ENCODE measurements at regions not wholly inside any gene's neighbourhood (a gene's known extent, or its start where the extent isn't known, plus 50 kb on each side); places are given as distances from the start of the nearest gene placed in this dataset.

- Mint-ChIP-seq H3K27ac (no peak overlapping the region), H3K4me1 (ENCODE audit: unreplicated experiment) (no peaks in the 10 kb centered on the region), H3K9me3 (no peaks in the 10 kb centered on the region), H3K27me3 (no peaks in the 10 kb centered on the region), H3K4me3 (no peak overlapping the region), H3K36me3 (no peaks in the 10 kb centered on the region)
- no peak for DNase-seq (ENCODE audit: extremely low spot score, unreplicated experiment)
- no peak for TF ChIP-seq CTCF (conservative IDR thresholded peaks at IDR 0.05)
Measured at GRCh38 chr4:11342401-11342800, 86.3 kb downstream of the HS3ST1 start.

GRCh38 chr4:11341337-11342043 lies 87.2 kb downstream of the HS3ST1 start:
- no peak overlapping the region for H3K4me3 Mint-ChIP-seq
- no peaks in the 10 kb centered on the region for H3K9me3 Mint-ChIP-seq

GRCh38 chr4:11338956-11339782 lies 89.5 kb downstream of the HS3ST1 start:
- Mint-ChIP-seq H3K4me1 (ENCODE audit: unreplicated experiment) (no peaks in the 10 kb centered on the region), H3K4me3 (no peak overlapping the region), H3K27me3 (no peaks in the 10 kb centered on the region), H3K9me3 (no peaks in the 10 kb centered on the region), H3K36me3 (no peaks in the 10 kb centered on the region), H3K27ac (no peak overlapping the region)
- no peak for TF ChIP-seq CTCF (conservative IDR thresholded peaks at IDR 0.05)
- no peak for DNase-seq (ENCODE audit: extremely low spot score, unreplicated experiment)

More at GRCh38 chr4:11341337-11342043, 87.2 kb downstream of the HS3ST1 start:
- Mint-ChIP-seq H3K27ac (no peak overlapping the region), H3K36me3 (no peaks in the 10 kb centered on the region), H3K4me1 (ENCODE audit: unreplicated experiment) (no peaks in the 10 kb centered on the region), H3K27me3 (no peaks in the 10 kb centered on the region)
- no peak for DNase-seq (ENCODE audit: extremely low spot score, unreplicated experiment)
- TF ChIP-seq CTCF (conservative IDR thresholded peaks at IDR 0.05): no peak

DNA sequence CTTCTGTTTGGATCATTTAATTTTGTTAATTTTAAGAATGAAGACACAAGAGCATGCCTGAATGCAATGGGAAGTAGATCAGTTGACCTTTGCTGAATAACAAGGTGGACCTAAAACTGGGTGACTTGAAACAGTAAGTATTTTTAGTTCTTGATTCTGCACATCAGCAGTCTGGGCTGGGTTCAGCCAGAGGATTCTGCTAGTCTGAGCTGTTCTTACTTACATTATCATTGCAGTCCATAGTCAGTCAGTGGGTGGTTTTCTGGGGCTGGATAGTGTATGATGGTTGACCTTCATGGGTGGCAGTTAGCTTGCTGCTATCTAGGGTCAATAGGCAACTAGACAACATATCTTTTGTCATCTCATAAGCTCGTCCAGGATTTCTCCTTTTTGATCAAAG lies 91.4 kb downstream of the HS3ST1 start:
- Mint-ChIP-seq H3K27ac (no peak overlapping the region), H3K27me3 (no peaks in the 10 kb centered on the region), H3K4me3 (no peak overlapping the region), H3K9me3 (peaks cover 5% of the 10 kb centered on the region), H3K4me1 (ENCODE audit: unreplicated experiment) (no peaks in the 10 kb centered on the region), H3K36me3 (no peaks in the 10 kb centered on the region)
- no peak for TF ChIP-seq CTCF (conservative IDR thresholded peaks at IDR 0.05)
- no peak for DNase-seq (ENCODE audit: extremely low spot score, unreplicated experiment)

- Mint-ChIP-seq H3K4me1 (ENCODE audit: unreplicated experiment) (no peaks in the 10 kb centered on the region), H3K4me3 (no peak overlapping the region), H3K27ac (no peak overlapping the region), H3K36me3 (no peaks in the 10 kb centered on the region), H3K27me3 (no peaks in the 10 kb centered on the region), H3K9me3 (peaks cover 5% of the 10 kb centered on the region)
- TF ChIP-seq CTCF (conservative IDR thresholded peaks at IDR 0.05): no peak
- no peak for DNase-seq (ENCODE audit: extremely low spot score, unreplicated experiment)
Measured at GRCh38 chr4:11336435-11336834, 92.3 kb downstream of the HS3ST1 start.

Measured in type B pancreatic cell (in vitro differentiated cells).